DND-41 (cell line): ENCODE measurements at regions not wholly inside any gene's neighbourhood (a gene's known extent, or its start where the extent isn't known, plus 50 kb on each side); places are given as distances from the start of the nearest gene placed in this dataset.

ENCODE experiments used
- CTCF ChIP-seq: IDR thresholded peaks from 2 replicates; pipeline ENCODE4 v1.5.1; 2012; ENCODE audit warnings: borderline replicate concordance, low read length, moderate library complexity, mild to moderate bottlenecking; ENCODE audit not compliant: poor library complexity, severe bottlenecking; ENCODE audit errors: extremely low read depth
- EZH2 ChIP-seq: IDR thresholded peaks from 3 replicates; pipeline ENCODE4 v1.6.1; 2012; ENCODE audit warnings: borderline replicate concordance, low read depth, mild to moderate bottlenecking, moderate library complexity, low read length, inconsistent platforms; ENCODE audit not compliant: severe bottlenecking

- TF ChIP-seq CTCF (no peak), EZH2 (no peak)
These were observed 340.8 kb upstream of the KLF3 start for GRCh38 chr4:38323141-38323641.
